Suprapubic skin (tissue), 4 donors: ENCODE measurements at regions not wholly inside any gene's neighbourhood (a gene's known extent, or its start where the extent isn't known, plus 50 kb on each side); places are given as distances from the start of the nearest gene placed in this dataset.
"Not testable (repeated sequence)": the region's sequence is repeated elsewhere in the genome, so short reads cannot be mapped to it uniquely, and the experiment has no call there.

ENCODE experiments used
- DNase-seq, 2 donors: peaks; one replicate each; pipeline ENCODE4 v3.0.0-alpha.2; 2019; ENCODE audit warnings: low spot score in 2 of 2
- H3K27ac ChIP-seq: fragments of 200-600 bp; sonication (generic); one replicate; pipeline ENCODE4 v1.5.1; 2019
- H3K27me3 ChIP-seq: fragments of 200-600 bp; sonication (generic); one replicate; pipeline ENCODE4 v1.5.1; 2019
- H3K36me3 ChIP-seq: fragments of 200-600 bp; sonication (generic); one replicate; pipeline ENCODE4 v1.5.1; 2019
- H3K4me1 ChIP-seq: fragments of 200-600 bp; sonication (generic); one replicate; pipeline ENCODE4 v1.5.1; 2019
- H3K4me3 ChIP-seq: fragments of 200-600 bp; sonication (generic); one replicate; pipeline ENCODE4 v1.5.1; 2019; ENCODE audit warnings: mild to moderate bottlenecking
- H3K9me3 ChIP-seq: fragments of 200-600 bp; sonication (generic); one replicate; pipeline ENCODE4 v1.5.1; 2019
- CTCF ChIP-seq, 2 donors: fragments of 200-600 bp in 1 of 2; fragments of 450-650 bp in 1 of 2; sonication (generic) in 1 of 2; IDR thresholded peaks; one replicate each; pipeline ENCODE4 v1.5.1; 2016 to 2019; ENCODE audit warnings: antibody characterized with exemption in 2 of 2, mild to moderate bottlenecking in 1 of 2, moderate library complexity in 1 of 2
- EP300 ChIP-seq: sonication (generic); formaldehyde crosslinking; IDR thresholded peaks from one replicate; pipeline ENCODE4 v1.6.1; 2017; ENCODE audit warnings: antibody characterized with exemption
- POLR2A ChIP-seq, 2 donors: fragments of 450-650 bp; IDR thresholded peaks; one replicate each; pipeline ENCODE4 v1.6.1; 2017; ENCODE audit warnings: antibody characterized with exemption in 2 of 2, mild to moderate bottlenecking in 2 of 2, moderate library complexity in 2 of 2
- POLR2AphosphoS5 ChIP-seq, 3 donors: sonication (generic); formaldehyde crosslinking; IDR thresholded peaks; one replicate each; pipeline ENCODE4 v1.6.1; 2017; ENCODE audit warnings: antibody characterized with exemption in 3 of 3
- WGBS: methylation state at CpG from one replicate; pipeline ENCODE4 v1.1.5; 2018; 5-methylcytosine and 5-hydroxymethylcytosine counted together

- 47% methylated on average over 1 of the region's 1 CpG for WGBS
- H3K27me3 ChIP-seq = no peaks in the 10 kb centered on the region
- TF ChIP-seq CTCF (IDR thresholded peaks at IDR 0.05) (no peak), EP300 (no peak), POLR2AphosphoS5 (IDR thresholded peaks at IDR 0.05) (no peak), POLR2A (IDR thresholded peaks at IDR 0.05) (no peak)
Measured at GRCh38 chr3:34109021-34109420, 310.6 kb downstream of the PDCD6IP start.

GRCh38 chr3:34109846-34110245 is 311.4 kb downstream of the PDCD6IP start:
- TF ChIP-seq POLR2AphosphoS5 (IDR thresholded peaks at IDR 0.05) (no peak), CTCF (IDR thresholded peaks at IDR 0.05) (no peak), EP300 (no peak)
- Histone ChIP-seq H3K36me3 (no peaks in the 10 kb centered on the region), H3K9me3 (no peaks in the 10 kb centered on the region), H3K27ac (no peak overlapping the region), H3K4me1 (no peaks in the 10 kb centered on the region), H3K4me3 (no peak overlapping the region), H3K27me3 (no peaks in the 10 kb centered on the region)
- WGBS = 71% methylated on average over 2 of the region's 2 CpGs
- no peak for DNase-seq

More at GRCh38 chr3:34109021-34109420, 310.6 kb downstream of the PDCD6IP start:
- Histone ChIP-seq H3K36me3 (no peaks in the 10 kb centered on the region), H3K9me3 (no peaks in the 10 kb centered on the region), H3K4me1 (no peaks in the 10 kb centered on the region), H3K4me3 (no peak overlapping the region), H3K27ac (no peak overlapping the region)
- no peak for DNase-seq

- Histone ChIP-seq H3K27me3 (no peaks in the 10 kb centered on the region), H3K27ac (no peak overlapping the region), H3K9me3 (no peaks in the 10 kb centered on the region), H3K36me3 (no peaks in the 10 kb centered on the region), H3K4me1 (no peaks in the 10 kb centered on the region), H3K4me3 (no peak overlapping the region)
- 72% methylated on average over 4 of the region's 4 CpGs for WGBS
- TF ChIP-seq CTCF (IDR thresholded peaks at IDR 0.05) (no peak), POLR2A (IDR thresholded peaks at IDR 0.05) (no peak), POLR2AphosphoS5 (IDR thresholded peaks at IDR 0.05) (no peak), EP300 (no peak)
- no peak for DNase-seq
Measured at GRCh38 chr3:34111361-34111760, 312.9 kb downstream of the PDCD6IP start.

GRCh38 chr3:34112261-34112660 is 313.8 kb downstream of the PDCD6IP start:
- not testable (repeated sequence) for H3K27ac ChIP-seq, DNase-seq, H3K4me3 ChIP-seq, H3K4me1 ChIP-seq, H3K27me3 ChIP-seq, H3K36me3 ChIP-seq, H3K9me3 ChIP-seq
- 94% methylated on average over 15 of the region's 15 CpGs for WGBS

- H3K27ac ChIP-seq = no peak overlapping the region
- no peak for DNase-seq
- H3K4me3 ChIP-seq = no peak overlapping the region
- TF ChIP-seq CTCF (IDR thresholded peaks at IDR 0.05) (no peak), EP300 (no peak), POLR2A (IDR thresholded peaks at IDR 0.05) (no peak), POLR2AphosphoS5 (IDR thresholded peaks at IDR 0.05) (no peak)
- H3K9me3 ChIP-seq = peaks cover 13% of the 10 kb centered on the region
- no peaks in the 10 kb centered on the region for H3K36me3 ChIP-seq
- H3K27me3 ChIP-seq = no peaks in the 10 kb centered on the region
- no peaks in the 10 kb centered on the region for H3K4me1 ChIP-seq
Measured at GRCh38 chr3:34131091-34131490, 332.7 kb downstream of the PDCD6IP start.

GRCh38 chr3:34132069-34132692 is 333.8 kb downstream of the PDCD6IP start:
- no peaks in the 10 kb centered on the region for H3K36me3 ChIP-seq
- peaks cover 16% of the 10 kb centered on the region for H3K9me3 ChIP-seq
- TF ChIP-seq CTCF (IDR thresholded peaks at IDR 0.05) (no peak), POLR2AphosphoS5 (IDR thresholded peaks at IDR 0.05) (no peak), POLR2A (IDR thresholded peaks at IDR 0.05) (no peak), EP300 (no peak)
- H3K4me1 ChIP-seq = no peaks in the 10 kb centered on the region
- WGBS = 42% methylated on average over 2 of the region's 2 CpGs
- no peak overlapping the region for H3K27ac ChIP-seq
- no peak overlapping the region for H3K4me3 ChIP-seq
- DNase-seq = no peak
- no peaks in the 10 kb centered on the region for H3K27me3 ChIP-seq
